IMR-90 (cell line): ENCODE measurements at regions not wholly inside any gene's neighbourhood (a gene's known extent, or its start where the extent isn't known, plus 50 kb on each side); places are given as distances from the start of the nearest gene placed in this dataset.

Source experiments
- ATAC-seq: fragments of 200-7000 bp; cut with Tn5 transposase; 2 replicates; pipeline ENCODE4 v1.9.1; 2020; ENCODE audit warnings: low read depth, mild to moderate bottlenecking, moderate library complexity
- BruUV-seq: library from RNA; stranded (reverse); fragments of 400-500 nt; replicated peaks from 2 replicates; lab custom pipeline; 2021; lab: Mats Ljungman, UMichigan
- CTCF ChIA-PET: fragments of 300-600 bp; formaldehyde crosslinking; extraction: SDS; loops from one replicate; lab custom pipeline; 2021; ENCODE audit warnings: antibody characterized with exemption; lab: Yijun Ruan, JAX
- POLR2A ChIA-PET: fragments of 300-600 bp; sonication (Branson Sonifier 250); formaldehyde crosslinking; loops from one replicate; lab custom pipeline; 2022; ENCODE audit warnings: antibody characterized with exemption; ENCODE audit not compliant: unreplicated experiment; lab: Charles Lee
- DNase-seq: peaks from one replicate; pipeline ENCODE4 v3.0.0; 2013
- H2AFZ ChIP-seq: replicated peaks from 2 replicates; pipeline ENCODE3; 2013; ENCODE audit warnings: low read length, mild to moderate bottlenecking; ENCODE audit not compliant: poor library complexity
- H2AK5ac ChIP-seq: 2 replicates; pipeline ENCODE4 v1.6.1; 2013; ENCODE audit warnings: low read depth, low read length, inconsistent platforms
- H2AK9ac ChIP-seq: replicated peaks from 2 replicates; pipeline ENCODE3; 2013; ENCODE audit warnings: mild to moderate bottlenecking, low read depth, low read length, moderate library complexity; ENCODE audit not compliant: poor library complexity
- H2BK120ac ChIP-seq: 2 replicates; pipeline ENCODE4 v1.6.1; 2013; ENCODE audit warnings: low read depth, low read length, inconsistent platforms
- H2BK15ac ChIP-seq: 3 replicates; pipeline ENCODE4 v1.6.1; 2013; ENCODE audit warnings: low read depth, low read length, inconsistent platforms
- H2BK20ac ChIP-seq: 2 replicates; pipeline ENCODE4 v1.6.1; 2013; ENCODE audit warnings: low read depth, mild to moderate bottlenecking, inconsistent platforms, low read length, moderate library complexity
- H2BK5ac ChIP-seq: 2 replicates; pipeline ENCODE4 v1.6.1; 2013; ENCODE audit warnings: mild to moderate bottlenecking, low read depth, low read length, inconsistent platforms; ENCODE audit not compliant: poor library complexity, severe bottlenecking
- H3K14ac ChIP-seq: replicated peaks from 2 replicates; pipeline ENCODE4 v1.6.1; 2013; ENCODE audit warnings: low read depth, low read length, inconsistent platforms
- H3K18ac ChIP-seq: 2 replicates; pipeline ENCODE4 v1.6.1; 2013; ENCODE audit warnings: low read depth, low read length, control low read depth
- H3K23ac ChIP-seq: 2 replicates; pipeline ENCODE4 v1.6.1; 2013; ENCODE audit warnings: low read depth, low read length, inconsistent platforms
- H3K27ac ChIP-seq: 2 replicates; pipeline ENCODE4 v1.5.1; 2013; ENCODE audit warnings: mild to moderate bottlenecking, control low read depth, low read length; ENCODE audit not compliant: insufficient read depth
- H3K27me3 ChIP-seq: 2 replicates; pipeline ENCODE4 v1.6.1; 2013; ENCODE audit warnings: low read length; ENCODE audit not compliant: control insufficient read depth, insufficient read depth
- H3K36me3 ChIP-seq: 2 replicates; pipeline ENCODE4 v1.6.1; 2013; ENCODE audit warnings: low read length, mixed read lengths; ENCODE audit not compliant: control insufficient read depth, insufficient read depth
- H3K4ac ChIP-seq: 2 replicates; pipeline ENCODE4 v1.6.1; 2013; ENCODE audit warnings: low read depth, low read length, inconsistent platforms
- H3K4me1 ChIP-seq: 2 replicates; pipeline ENCODE4 v1.6.1; 2013; ENCODE audit warnings: low read length, mixed read lengths; ENCODE audit not compliant: control insufficient read depth, insufficient read depth
- H3K4me2 ChIP-seq: 2 replicates; pipeline ENCODE4 v1.6.1; 2013; ENCODE audit warnings: low read depth, mild to moderate bottlenecking, control low read depth, low read length, moderate library complexity
- H3K4me3 ChIP-seq: 2 replicates; pipeline ENCODE4 v1.5.1; 2013; ENCODE audit warnings: low read depth, mild to moderate bottlenecking, control low read depth, low read length, moderate library complexity; ENCODE audit not compliant: insufficient read depth
- H3K56ac ChIP-seq: 2 replicates; pipeline ENCODE4 v1.6.1; 2013; ENCODE audit warnings: low read length, inconsistent platforms; ENCODE audit not compliant: insufficient read depth; ENCODE audit errors: extremely low read depth
- H3K79me1 ChIP-seq, 2 experiments: 2 replicates each; pipeline ENCODE4 v1.6.1; 2013; ENCODE audit warnings: low read length in 2 of 2, inconsistent platforms in 1 of 2, low read depth in 1 of 2
- H3K9ac ChIP-seq: 2 replicates; pipeline ENCODE4 v1.6.1; 2013; ENCODE audit warnings: low read depth, low read length, control low read depth
- H3K9me1 ChIP-seq: 2 replicates; pipeline ENCODE4 v1.6.1; 2013; ENCODE audit warnings: low read length, inconsistent platforms; ENCODE audit not compliant: insufficient read depth
- H3K9me3 ChIP-seq: 2 replicates; pipeline ENCODE4 v1.6.1; 2013; ENCODE audit warnings: low read length; ENCODE audit not compliant: control insufficient read depth, insufficient read depth
- H4K20me1 ChIP-seq: 2 replicates; pipeline ENCODE4 v1.6.1; 2013; ENCODE audit warnings: low read length, inconsistent platforms; ENCODE audit not compliant: insufficient read depth
- H4K5ac ChIP-seq: 2 replicates; pipeline ENCODE4 v1.6.1; 2013; ENCODE audit warnings: mild to moderate bottlenecking, low read depth, low read length, control low read depth
- H4K8ac ChIP-seq, 2 experiments: 2 replicates each; pipeline ENCODE4 v1.6.1; 2013; ENCODE audit warnings: low read depth in 2 of 2, low read length in 2 of 2, control low read depth in 1 of 2, inconsistent platforms in 1 of 2
- H4K91ac ChIP-seq: 2 replicates; pipeline ENCODE4 v1.6.1; 2013; ENCODE audit warnings: low read depth, low read length, inconsistent platforms; ENCODE audit not compliant: insufficient read depth
- BHLHE40 ChIP-seq: fragments of 150-350 bp; IDR thresholded peaks from 2 replicates; pipeline ENCODE4 v1.6.1; 2016; ENCODE audit warnings: mild to moderate bottlenecking, low read depth, low read length
- CEBPB ChIP-seq: IDR thresholded peaks from 2 replicates; pipeline ENCODE4 v1.6.1; 2012; ENCODE audit warnings: low read depth, low read length, improper control_type of control experiment
- CHD1 ChIP-seq: IDR thresholded peaks from 2 replicates; pipeline ENCODE4 v1.6.1; 2012; ENCODE audit warnings: low read depth, low read length, improper control_type of control experiment
- CTCF ChIP-seq: conservative IDR thresholded peaks from 2 replicates; pipeline ENCODE4 v1.5.1; 2012; ENCODE audit warnings: mild to moderate bottlenecking, low read depth, low read length, improper control_type of control experiment
- ELK1 ChIP-seq: fragments of 150-350 bp; IDR thresholded peaks from 2 replicates; pipeline ENCODE4 v1.6.1; 2016; ENCODE audit warnings: low read depth, mild to moderate bottlenecking, low read length, moderate library complexity, borderline replicate concordance
- FOS ChIP-seq: fragments of 150-350 bp; IDR thresholded peaks from 2 replicates; pipeline ENCODE4 v1.6.1; 2016; ENCODE audit warnings: low read depth, low read length
- MAFK ChIP-seq: IDR thresholded peaks from 2 replicates; pipeline ENCODE4 v1.6.1; 2012; ENCODE audit warnings: low read depth, low read length, improper control_type of control experiment
- MAZ ChIP-seq: IDR thresholded peaks from 2 replicates; pipeline ENCODE4 v1.6.1; 2012; ENCODE audit warnings: low read depth, mild to moderate bottlenecking, low read length, improper control_type of control experiment, moderate library complexity, borderline replicate concordance
- MXI1 ChIP-seq: IDR thresholded peaks from 2 replicates; pipeline ENCODE4 v1.6.1; 2012; ENCODE audit warnings: low read depth, mild to moderate bottlenecking, low read length, moderate library complexity, borderline replicate concordance
- NFE2L2 ChIP-seq: fragments of 150-350 bp; IDR thresholded peaks from 2 replicates; pipeline ENCODE4 v1.6.1; 2016; ENCODE audit warnings: low read depth, mild to moderate bottlenecking, low read length
- POLR2A ChIP-seq: IDR thresholded peaks from 2 replicates; pipeline ENCODE4 v1.6.1; 2012; ENCODE audit warnings: mild to moderate bottlenecking, low read depth, low read length
- RAD21 ChIP-seq: IDR thresholded peaks from 2 replicates; pipeline ENCODE4 v1.6.1; 2012; ENCODE audit warnings: low read length, improper control_type of control experiment
- RCOR1 ChIP-seq: IDR thresholded peaks from 2 replicates; pipeline ENCODE4 v1.6.1; 2012; ENCODE audit warnings: mild to moderate bottlenecking, low read length, improper control_type of control experiment; ENCODE audit not compliant: insufficient replicate concordance
- RFX5 ChIP-seq: IDR thresholded peaks from 2 replicates; pipeline ENCODE4 v1.8.0; 2012; ENCODE audit warnings: low read depth, mild to moderate bottlenecking, low read length, moderate library complexity
- SMC3 ChIP-seq: fragments of 150-350 bp; IDR thresholded peaks from 2 replicates; pipeline ENCODE4 v1.6.1; 2016; ENCODE audit warnings: low read depth, mild to moderate bottlenecking, antibody characterized with exemption, low read length, moderate library complexity
- WGBS, 2 experiments: methylation state at CpG; one replicate each; pipeline versions ENCODE4 v1.1.5 to v1.1.7; 2013; ENCODE audit warnings: missing lambda C conversion rate in 2 of 2; ENCODE audit not compliant: insufficient read length in 1 of 2; ENCODE audit errors: extremely low coverage in 2 of 2; 5-methylcytosine and 5-hydroxymethylcytosine counted together
- dilution Hi-C: fragments of 300-500 bp; cut with HindIII; formaldehyde crosslinking; loops from one replicate; pipeline ENCODE4 v1.14.3; 2018; ENCODE audit warnings: low sequenced_read_pairs; ENCODE audit not compliant: unreplicated experiment
- in situ Hi-C: fragments of 300-500 bp; cut with MboI; formaldehyde crosslinking; loops from 3 replicates; pipeline ENCODE4 v1.14.3; 2019; ENCODE audit warnings: low sequenced_read_pairs, inconsistent platforms, mixed read lengths
- intact Hi-C: fragments of 100-400 bp; cut with micrococcal nuclease; formaldehyde crosslinking; loops from 2 replicates; pipeline ENCODE4 v1.10.0; 2022
- TF ChIP-seq, protein P1 (sequence below): fragments of 150-350 bp; IDR thresholded peaks from 2 replicates; pipeline ENCODE4 v1.6.1; 2017; ENCODE audit warnings: mild to moderate bottlenecking, antibody characterized with exemption, low read length, low read depth

DNA sequence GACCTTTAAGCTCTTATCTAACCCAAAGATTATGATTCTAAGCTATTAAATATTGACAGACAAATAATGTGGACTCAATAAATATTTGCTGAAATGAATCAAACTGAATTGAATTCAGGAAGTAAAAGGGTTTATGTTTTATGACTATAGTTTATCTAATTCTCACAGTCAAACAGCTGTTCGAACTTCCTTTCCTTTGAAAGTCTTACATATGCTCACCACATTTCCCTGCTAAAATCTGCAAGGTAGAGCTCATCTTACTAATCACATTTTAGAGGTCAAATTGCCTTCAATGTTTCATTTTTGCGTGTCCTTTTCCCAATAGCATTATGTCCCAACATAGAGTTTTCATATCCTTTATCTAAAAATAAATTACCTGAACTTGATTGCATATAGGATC lies 154.9 kb upstream of the PPP1R3A start:
- CTCF ChIA-PET, result no interaction called here
- DNase-seq, result no peak
- WGBS, 2 experiments, result 57% methylated on average over 1 of the region's 2 CpGs; no CpG with 5 or more reads in 1 of the 2 experiments

More for the DNA sequence above, 154.9 kb upstream of the PPP1R3A start:
- Histone ChIP-seq H4K8ac (no peak overlapping the region), H4K91ac (no peak overlapping the region), H3K56ac (no peak overlapping the region), H3K36me3 (no peaks in the 10 kb centered on the region), H2AK5ac (no peak overlapping the region), H2BK120ac (no peak overlapping the region), H3K4ac (no peak overlapping the region), H3K4me2 (no peak overlapping the region), H3K9me1 (no peaks in the 10 kb centered on the region), H3K9me3 (no peaks in the 10 kb centered on the region), H2BK5ac (no peak overlapping the region), H2BK20ac (no peak overlapping the region), H3K27ac (no peak overlapping the region), H3K14ac (no peak overlapping the region), H4K5ac (no peak overlapping the region), H2BK15ac (no peak overlapping the region), H3K27me3 (no peaks in the 10 kb centered on the region), H3K18ac (no peak overlapping the region), H3K4me3 (no peak overlapping the region), H2AK9ac (no peak overlapping the region), H3K4me1 (no peaks in the 10 kb centered on the region), H3K9ac (no peak overlapping the region), H3K79me1 (no peaks in the 10 kb centered on the region), H3K23ac (no peak overlapping the region), H2AFZ (no peak overlapping the region), H4K20me1 (no peaks in the 10 kb centered on the region)
- TF ChIP-seq MAZ, result no peak
- no peak for TF ChIP-seq POLR2A
- TF ChIP-seq, protein P1, sequence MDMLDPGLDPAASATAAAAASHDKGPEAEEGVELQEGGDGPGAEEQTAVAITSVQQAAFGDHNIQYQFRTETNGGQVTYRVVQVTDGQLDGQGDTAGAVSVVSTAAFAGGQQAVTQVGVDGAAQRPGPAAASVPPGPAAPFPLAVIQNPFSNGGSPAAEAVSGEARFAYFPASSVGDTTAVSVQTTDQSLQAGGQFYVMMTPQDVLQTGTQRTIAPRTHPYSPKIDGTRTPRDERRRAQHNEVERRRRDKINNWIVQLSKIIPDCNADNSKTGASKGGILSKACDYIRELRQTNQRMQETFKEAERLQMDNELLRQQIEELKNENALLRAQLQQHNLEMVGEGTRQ, result no peak
- no peak for TF ChIP-seq RFX5
- TF ChIP-seq NFE2L2, result no peak
- TF ChIP-seq SMC3, result no peak
- TF ChIP-seq ELK1, result no peak
- no peak for TF ChIP-seq CEBPB
- no peak for TF ChIP-seq CHD1
- TF ChIP-seq MXI1, result no peak
- no peak for TF ChIP-seq RAD21
- no peak for TF ChIP-seq MAFK
- no peak for TF ChIP-seq CTCF
- no peak for TF ChIP-seq FOS
- no peak for TF ChIP-seq BHLHE40
- no peak for TF ChIP-seq RCOR1
- POLR2A ChIA-PET, result no interaction called here
- intact Hi-C loops (no loop called here), in situ Hi-C loops (no loop called here), dilution Hi-C loops (no loop called here)
- BruUV-seq, result no TSS peak
- no peak for ATAC-seq
